Thymus (tissue), 11 donors: ENCODE measurements at regions not wholly inside any gene's neighbourhood (a gene's known extent, or its start where the extent isn't known, plus 50 kb on each side); places are given as distances from the start of the nearest gene placed in this dataset.

Experiments used
- DNase-seq, 9 donors: peaks; one replicate each; pipeline ENCODE4 v3.0.0-alpha.2; 2013; ENCODE audit warnings: low spot score in 9 of 9, low read depth in 6 of 9, missing footprints in 1 of 9
- H3K27ac ChIP-seq, 2 donors: one replicate each; pipeline ENCODE4 v1.5.1; 2013; ENCODE audit warnings: control low read depth in 1 of 2, low read depth in 1 of 2, low read length in 1 of 2, mild to moderate bottlenecking in 1 of 2, moderate library complexity in 1 of 2
- H3K27me3 ChIP-seq, 2 donors: one replicate each; pipeline ENCODE4 v1.5.1; 2013; ENCODE audit warnings: low read length in 1 of 2; ENCODE audit not compliant: control insufficient read depth in 2 of 2, insufficient read depth in 1 of 2
- H3K36me3 ChIP-seq, 2 donors: one replicate each; pipeline ENCODE4 v1.5.1; 2013; ENCODE audit warnings: low read length in 1 of 2, mild to moderate bottlenecking in 1 of 2, moderate library complexity in 1 of 2; ENCODE audit not compliant: control insufficient read depth in 2 of 2, insufficient read depth in 2 of 2
- H3K4me1 ChIP-seq, 2 donors: one replicate each; pipeline ENCODE4 v1.5.1; 2013; ENCODE audit warnings: low read length in 2 of 2; ENCODE audit not compliant: control insufficient read depth in 2 of 2, insufficient read depth in 2 of 2
- H3K4me3 ChIP-seq, 2 donors: one replicate each; pipeline ENCODE4 v1.5.1; 2013; ENCODE audit warnings: low read length in 2 of 2, control low read depth in 1 of 2, mild to moderate bottlenecking in 1 of 2
- H3K9me3 ChIP-seq, 2 donors: one replicate each; pipeline ENCODE4 v1.5.1; 2013; ENCODE audit warnings: low read length in 1 of 2, mild to moderate bottlenecking in 1 of 2; ENCODE audit not compliant: control insufficient read depth in 2 of 2, insufficient read depth in 1 of 2
- WGBS: extraction: QIAGEN DNeasy Blood & Tissue Kit; methylation state at CpG from one replicate; pipeline ENCODE4 v1.1.7; 2013; 5-methylcytosine and 5-hydroxymethylcytosine counted together
- donor health status: healthy.

- H3K36me3 ChIP-seq, result no peaks in the 10 kb centered on the region
- no peak for DNase-seq
- no peaks in the 10 kb centered on the region for H3K27me3 ChIP-seq
- H3K27ac ChIP-seq, result no peak overlapping the region
- 100% methylated on average over 1 of the region's 1 CpG for WGBS
- no peaks in the 10 kb centered on the region for H3K9me3 ChIP-seq
- H3K4me3 ChIP-seq, result no peak overlapping the region
- no peaks in the 10 kb centered on the region for H3K4me1 ChIP-seq
Observed at GRCh38 chrX:116031331-116031730, 139.2 kb upstream of the AGTR2 start.
